ENCODE measurements at regions not wholly inside any gene's neighbourhood (a gene's known extent, or its start where the extent isn't known, plus 50 kb on each side); places are given as distances from the start of the nearest gene placed in this dataset.
A peak's percentile ranks its signal among the peaks of the same experiment; 100 is the strongest.

DNA sequence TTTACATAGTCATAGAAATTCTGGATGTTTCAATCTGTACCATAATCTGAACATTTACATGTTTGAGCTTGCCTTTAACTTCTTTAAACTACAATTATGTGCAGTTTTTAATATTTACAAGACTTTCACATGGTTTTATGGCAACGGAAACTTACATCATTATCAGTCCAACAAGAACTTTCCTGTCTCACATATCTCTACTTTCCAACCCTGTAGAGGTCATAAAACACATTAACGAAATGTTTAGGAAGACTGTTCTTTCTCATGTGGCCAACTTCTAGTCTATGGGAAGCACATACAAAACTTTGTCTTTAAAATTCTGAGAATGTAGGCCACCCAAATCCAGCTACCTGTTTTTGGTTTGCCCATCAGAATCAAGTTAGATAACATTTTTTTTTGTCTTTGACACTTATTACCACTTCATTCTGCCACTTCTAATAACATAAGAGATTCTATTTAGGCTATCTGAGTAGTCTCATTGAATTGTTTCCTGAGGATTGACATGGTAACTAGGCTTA is 693.2 kb downstream of the KCNJ3 start:
- DNase-seq (ENCODE audit: low spot score) = no peak

GRCh38 chr2:155389224-155389623 is 690.7 kb downstream of the KCNJ3 start:
- DNase-seq (ENCODE audit: low spot score) = no peak

GRCh38 chr2:155384555-155385123 is 686.1 kb downstream of the KCNJ3 start:
- DNase-seq (ENCODE audit: low spot score) = no peak

GRCh38 chr2:155382776-155383175 is 684.3 kb downstream of the KCNJ3 start:
- no peak for DNase-seq (ENCODE audit: low spot score)

DNA sequence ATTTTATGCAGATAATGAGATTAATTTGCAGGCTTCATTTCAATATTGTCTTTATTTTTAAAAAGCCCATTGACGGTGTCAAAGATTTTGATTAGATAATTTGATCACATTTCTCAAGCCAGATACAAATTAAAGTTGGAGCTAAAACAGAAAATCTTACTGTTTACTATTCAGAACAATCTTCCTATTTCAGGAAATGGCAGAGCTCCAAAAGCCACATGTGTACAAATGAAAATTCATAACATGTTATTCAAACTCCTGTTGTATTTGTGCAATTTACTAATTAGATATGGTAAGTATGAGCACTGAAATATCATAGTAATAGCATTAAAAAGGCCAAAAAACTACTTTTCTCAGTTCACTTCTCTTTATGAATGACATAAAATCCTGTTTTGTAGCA is 682.9 kb downstream of the KCNJ3 start:
- DNase-seq (ENCODE audit: low spot score) = no peak

DNA sequence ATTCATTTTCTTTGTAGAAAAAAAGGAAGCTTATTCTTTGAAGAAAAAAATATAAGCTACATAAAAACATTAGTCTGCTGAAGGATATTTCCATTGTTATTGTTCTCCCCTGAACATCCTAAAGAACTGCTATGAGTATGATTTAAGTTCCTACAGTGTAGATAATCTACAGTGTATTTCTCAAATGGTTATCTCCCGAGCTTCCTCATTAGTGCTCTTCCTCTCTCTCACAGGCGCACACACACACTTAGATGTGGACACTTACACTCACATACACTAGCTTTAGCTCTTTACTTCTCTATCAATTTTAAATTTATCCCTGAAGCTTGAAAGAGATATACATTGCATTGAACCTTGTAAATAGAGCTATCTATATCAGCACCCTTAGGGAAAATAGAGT is 681.0 kb downstream of the KCNJ3 start:
- no peak for DNase-seq (ENCODE audit: low spot score)

DNA sequence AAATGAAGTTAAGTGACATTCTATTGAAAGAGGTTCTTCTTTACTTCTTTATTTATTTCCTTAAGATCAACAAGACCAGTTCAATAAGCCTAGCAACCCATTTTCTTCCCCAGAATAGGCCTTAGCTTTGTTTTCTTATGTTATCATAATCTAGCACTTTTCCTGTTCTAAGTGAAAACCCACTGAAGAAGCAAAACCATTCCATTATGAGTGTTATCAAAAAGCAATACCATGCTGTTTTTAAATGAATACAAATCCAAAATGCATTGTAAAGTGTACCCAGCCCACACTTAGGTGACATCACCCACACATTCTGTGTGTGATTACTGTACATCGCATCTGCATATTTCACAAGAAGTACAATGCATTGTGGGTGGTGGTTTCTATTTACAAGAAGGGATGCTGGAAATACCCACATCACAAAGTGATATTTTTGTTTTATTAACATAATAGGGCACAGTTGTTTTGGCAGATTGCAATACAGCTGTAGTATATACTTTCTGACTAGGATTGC is 679.5 kb downstream of the KCNJ3 start:
- DNase-seq (ENCODE audit: low spot score) = no peak

- DNase-seq (ENCODE audit: low spot score) = peak; percentile 10
Observed at GRCh38 chr2:155377266-155377680, 678.8 kb downstream of the KCNJ3 start.

GRCh38 chr2:155372969-155373368 is 674.5 kb downstream of the KCNJ3 start:
- DNase-seq (ENCODE audit: low spot score) = no peak

- no peak for DNase-seq (ENCODE audit: low spot score)
Observed at GRCh38 chr2:155368934-155369333, 670.4 kb downstream of the KCNJ3 start.

GRCh38 chr2:155364766-155365165 is 666.3 kb downstream of the KCNJ3 start:
- DNase-seq (ENCODE audit: low spot score) = no peak

- DNase-seq (ENCODE audit: low spot score) = no peak
Observed at GRCh38 chr2:155363349-155363888, 664.9 kb downstream of the KCNJ3 start.

DNA sequence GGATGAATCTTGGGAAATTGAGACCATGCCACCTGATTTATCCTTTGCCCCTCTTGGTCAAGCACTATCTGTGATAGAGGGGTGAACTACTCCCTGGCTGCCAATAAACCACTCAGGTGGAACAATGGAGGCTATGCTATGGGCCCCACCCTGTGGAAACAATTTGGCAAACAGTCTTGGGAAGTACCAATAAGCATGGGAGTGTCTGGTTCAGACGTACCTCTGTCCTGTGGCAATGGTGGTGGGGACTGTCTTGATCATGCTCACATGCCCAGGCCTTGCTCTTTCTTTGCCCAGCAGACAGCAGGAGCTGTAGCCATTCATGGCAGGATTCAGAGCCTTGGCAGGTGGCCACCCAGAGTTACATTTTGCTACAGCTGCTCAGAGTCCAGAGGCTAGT is 658.7 kb downstream of the KCNJ3 start:
- DNase-seq (ENCODE audit: low spot score) = no peak

DNA sequence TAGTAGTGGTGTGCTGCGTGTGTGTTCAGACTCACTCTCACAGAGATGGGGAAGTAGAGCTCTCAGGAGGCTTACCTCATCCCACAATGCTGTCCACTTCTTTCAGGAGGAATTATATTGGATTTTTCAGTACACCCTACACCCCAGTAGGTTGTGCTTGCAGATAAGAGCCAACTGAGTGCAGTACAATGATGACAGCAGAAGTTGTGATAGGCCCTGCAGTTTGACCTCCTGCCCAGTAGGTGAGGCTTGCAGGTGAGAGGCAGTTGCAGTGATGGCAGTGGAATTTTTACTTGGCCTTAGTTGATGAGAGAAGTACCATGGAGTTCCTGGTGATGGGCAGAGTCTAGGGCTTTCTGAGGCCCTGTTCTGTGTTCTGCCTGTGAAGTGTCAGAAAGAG is 657.8 kb downstream of the KCNJ3 start:
- DNase-seq (ENCODE audit: low spot score) = no peak

- no peak for DNase-seq (ENCODE audit: low spot score)
Observed at GRCh38 chr2:155350783-155351580, 652.5 kb downstream of the KCNJ3 start.

GRCh38 chr2:155332016-155332415 is 633.5 kb downstream of the KCNJ3 start:
- DNase-seq (ENCODE audit: low spot score) = no peak

GRCh38 chr2:155320236-155320635 is 621.7 kb downstream of the KCNJ3 start:
- DNase-seq (ENCODE audit: low spot score) = no peak

DNA sequence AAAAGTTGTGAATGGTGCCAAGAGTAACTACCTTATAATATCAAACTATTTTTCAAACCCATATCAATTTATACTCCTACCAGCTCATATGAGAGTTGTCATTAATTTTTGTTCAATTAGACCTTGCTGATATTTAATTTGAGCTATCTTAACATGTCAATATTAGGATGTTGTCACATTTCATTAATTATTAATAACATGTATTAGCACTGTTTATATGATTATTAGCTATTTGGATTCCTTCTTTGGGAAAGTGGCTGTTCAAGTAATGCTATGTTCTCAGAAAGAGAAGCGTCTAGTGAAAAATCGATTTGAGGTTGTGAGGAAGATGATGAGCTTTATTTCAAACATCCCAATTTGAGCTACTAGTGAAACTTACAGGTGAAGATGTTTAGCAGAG is 620.2 kb downstream of the KCNJ3 start:
- no peak for DNase-seq (ENCODE audit: low spot score)

DNA sequence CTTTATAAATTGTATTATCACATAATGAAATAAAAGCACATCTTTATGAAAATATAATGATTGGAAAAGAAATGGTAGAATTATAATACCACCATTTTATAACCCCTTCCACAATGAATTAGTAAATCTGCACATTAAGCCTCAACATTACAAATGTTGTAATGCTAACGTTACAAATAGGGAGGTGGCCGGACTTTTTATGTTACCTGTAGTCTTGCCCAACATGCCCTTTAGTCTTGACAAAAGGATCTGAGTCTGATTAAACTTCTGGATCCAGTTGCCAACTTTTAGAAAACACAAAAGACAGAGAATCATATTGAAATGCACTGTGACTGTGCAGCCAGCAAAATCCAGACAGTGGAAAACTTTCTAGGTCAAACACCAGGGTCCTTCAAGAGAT is 617.3 kb downstream of the KCNJ3 start:
- no peak for DNase-seq (ENCODE audit: low spot score)

- peak; percentile 21 for DNase-seq (ENCODE audit: low spot score)
Observed at GRCh38 chr2:155310589-155310988, 612.1 kb downstream of the KCNJ3 start.

GRCh38 chr2:155309483-155309882 is 611.0 kb downstream of the KCNJ3 start:
- DNase-seq (ENCODE audit: low spot score) = no peak

DNA sequence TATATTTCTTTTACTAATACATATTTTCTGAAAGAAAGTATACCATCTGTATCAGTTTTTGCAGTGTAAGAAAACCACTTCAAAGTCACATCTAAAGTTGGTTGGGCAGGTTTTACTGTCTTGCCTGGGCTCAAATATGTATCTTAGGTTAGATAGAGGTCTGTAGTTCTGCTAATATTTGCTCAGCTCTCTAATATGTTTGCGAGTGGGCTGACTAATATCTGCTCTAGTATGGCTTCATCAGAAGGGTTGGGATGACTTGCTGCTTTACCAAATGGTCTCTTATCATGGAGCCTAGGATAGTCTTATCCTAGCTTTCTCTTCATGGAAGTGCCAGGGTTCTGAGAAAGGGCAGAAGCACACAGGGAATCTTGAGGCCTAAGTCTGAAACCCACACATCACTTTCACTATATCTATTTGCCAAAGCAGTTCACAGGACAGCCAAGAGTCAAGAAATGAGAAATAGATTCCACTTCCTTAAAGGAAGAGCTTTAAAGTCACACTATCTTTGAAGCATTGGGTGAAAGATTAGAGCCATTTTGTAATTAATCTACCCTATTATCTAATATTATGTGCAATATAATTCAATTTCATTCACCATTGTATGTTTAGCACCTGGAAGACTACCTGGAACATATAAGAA is 610.0 kb downstream of the KCNJ3 start:
- DNase-seq (ENCODE audit: low spot score) = no peak

DNA sequence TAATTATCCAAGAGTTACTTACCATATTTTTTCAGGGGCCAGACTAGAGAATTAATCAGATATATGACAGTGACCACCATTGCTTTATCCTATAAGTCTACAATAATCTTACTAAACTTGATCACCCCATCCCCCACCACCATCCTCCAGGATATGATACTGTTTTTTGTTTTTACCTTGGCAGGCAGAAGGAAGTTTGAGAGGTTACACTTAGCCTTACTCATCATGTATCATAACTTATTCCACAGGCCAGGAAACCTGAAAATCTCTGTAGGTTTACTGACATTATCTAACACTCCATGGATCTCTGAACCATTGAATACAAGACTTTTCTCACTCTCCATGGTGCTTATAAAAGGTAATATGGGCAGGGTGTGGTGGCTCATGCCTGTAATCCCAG is 602.7 kb downstream of the KCNJ3 start:
- DNase-seq (ENCODE audit: low spot score) = no peak
